ENCODE measurements at regions not wholly inside any gene's neighbourhood (a gene's known extent, or its start where the extent isn't known, plus 50 kb on each side); places are given as distances from the start of the nearest gene placed in this dataset.

GRCh38 chr2:161042990-161043625 lies 117.1 kb upstream of the TANK start:
- TF ChIP-seq CREB1 (IDR thresholded peaks at IDR 0.05; ENCODE audit: low read depth) (no peak), EP300 (IDR thresholded peaks at IDR 0.05; ENCODE audit: borderline replicate concordance) (no peak)

Data from Ishikawa (cell line).